WTC11 (cell line): ENCODE measurements at regions not wholly inside any gene's neighbourhood (a gene's known extent, or its start where the extent isn't known, plus 50 kb on each side); places are given as distances from the start of the nearest gene placed in this dataset.

Experiments used
- ATAC-seq: fragments of 200-7000 bp; cut with Tn5 transposase; 2 replicates; pipeline ENCODE4 v1.10.0; 2021; ENCODE audit warnings: mild to moderate bottlenecking, moderate library complexity
- CTCF ChIA-PET: fragments of 300-600 bp; sonication (Branson Sonifier 250); formaldehyde crosslinking; loops from one replicate; lab custom pipeline; 2021; ENCODE audit warnings: antibody characterized with exemption; lab: Charles Lee
- POLR2A ChIA-PET: fragments of 350-600 bp; sonication (Branson Sonifier 250); formaldehyde crosslinking; loops from one replicate; lab custom pipeline; 2021; ENCODE audit warnings: antibody characterized with exemption; lab: Charles Lee
- DNase-seq: peaks from one replicate; pipeline ENCODE4 v3.0.0; 2021; ENCODE audit warnings: low spot score
- H3K27ac Mint-ChIP-seq: 2 replicates; pipeline ENCODE4 v1.8.0; 2021; ENCODE audit warnings: mixed read lengths
- H3K27me3 Mint-ChIP-seq: 2 replicates; pipeline ENCODE4 v1.8.0; 2021; ENCODE audit warnings: low read depth, mild to moderate bottlenecking, moderate library complexity, mixed read lengths
- H3K36me3 Mint-ChIP-seq: 2 replicates; pipeline ENCODE4 v1.8.0; 2021; ENCODE audit warnings: mixed read lengths
- H3K4me1 Mint-ChIP-seq: 2 replicates; pipeline ENCODE4 v1.8.0; 2022; ENCODE audit warnings: mixed read lengths
- H3K4me3 Mint-ChIP-seq: 2 replicates; pipeline ENCODE4 v1.8.0; 2021; ENCODE audit warnings: mild to moderate bottlenecking, moderate library complexity, mixed read lengths
- H3K9me3 Mint-ChIP-seq: 2 replicates; pipeline ENCODE4 v1.8.0; 2021; ENCODE audit warnings: mixed read lengths
- ATF1 ChIP-seq: sonication (generic); formaldehyde crosslinking; IDR thresholded peaks from 2 replicates; pipeline ENCODE4 v1.8.1; 2023; ENCODE audit warnings: mild to moderate bottlenecking, moderate library complexity, missing genetic modification reagents
- CBFB ChIP-seq: sonication (generic); formaldehyde crosslinking; IDR thresholded peaks from 2 replicates; pipeline ENCODE4 v1.8.1; 2022; ENCODE audit warnings: mild to moderate bottlenecking, low read depth, missing genetic modification reagents
- E2F1 ChIP-seq: sonication (generic); formaldehyde crosslinking; IDR thresholded peaks from 2 replicates; pipeline ENCODE4 v1.8.0; 2022; ENCODE audit warnings: mild to moderate bottlenecking, missing genetic modification reagents
- E2F5 ChIP-seq: sonication (generic); formaldehyde crosslinking; IDR thresholded peaks from 2 replicates; pipeline ENCODE4 v1.8.1; 2022; ENCODE audit warnings: mild to moderate bottlenecking, moderate library complexity, missing genetic modification reagents
- ERG ChIP-seq: fragments of 250-450 bp; sonication (Bioruptor Pico); IDR thresholded peaks from 2 replicates; pipeline ENCODE4 v1.8.0; 2021; ENCODE audit warnings: mild to moderate bottlenecking
- ESRRA ChIP-seq: sonication (generic); formaldehyde crosslinking; IDR thresholded peaks from 2 replicates; pipeline ENCODE4 v1.8.1; 2022; ENCODE audit warnings: mild to moderate bottlenecking, missing genetic modification reagents, borderline replicate concordance
- FOXP1 ChIP-seq: sonication (generic); formaldehyde crosslinking; IDR thresholded peaks from 2 replicates; pipeline ENCODE4 v1.8.0; 2022; ENCODE audit warnings: missing genetic modification reagents, mild to moderate bottlenecking, moderate library complexity, borderline replicate concordance
- FOXP4 ChIP-seq: sonication (generic); formaldehyde crosslinking; IDR thresholded peaks from 2 replicates; pipeline ENCODE4 v1.8.0; 2022; ENCODE audit warnings: mild to moderate bottlenecking, missing genetic modification reagents
- GRHL2 ChIP-seq: fragments of 250-450 bp; sonication (Bioruptor Pico); IDR thresholded peaks from 2 replicates; pipeline ENCODE4 v1.8.0; 2022; ENCODE audit warnings: mild to moderate bottlenecking, moderate library complexity; ENCODE audit not compliant: insufficient replicate concordance, severe bottlenecking
- MAX ChIP-seq: sonication (generic); formaldehyde crosslinking; IDR thresholded peaks from 2 replicates; pipeline ENCODE4 v1.8.0; 2022; ENCODE audit warnings: mild to moderate bottlenecking, missing genetic modification reagents
- MLX ChIP-seq: sonication (generic); formaldehyde crosslinking; IDR thresholded peaks from 2 replicates; pipeline ENCODE4 v1.8.1; 2023; ENCODE audit warnings: mild to moderate bottlenecking, missing genetic modification reagents, moderate library complexity
- NFATC4 ChIP-seq: fragments of 250-450 bp; sonication (Bioruptor Pico); IDR thresholded peaks from 2 replicates; pipeline ENCODE4 v1.9.0; 2021; ENCODE audit warnings: mild to moderate bottlenecking
- NR2C2 ChIP-seq: sonication (generic); formaldehyde crosslinking; IDR thresholded peaks from 2 replicates; pipeline ENCODE4 v1.8.0; 2022; ENCODE audit warnings: mild to moderate bottlenecking, missing genetic modification reagents
- PRDM15 ChIP-seq: sonication (generic); formaldehyde crosslinking; IDR thresholded peaks from 2 replicates; pipeline ENCODE4 v1.8.0; 2022; ENCODE audit warnings: missing genetic modification reagents
- RELA ChIP-seq: sonication (generic); formaldehyde crosslinking; IDR thresholded peaks from 2 replicates; pipeline ENCODE4 v1.8.1; 2022; ENCODE audit warnings: missing genetic modification reagents, mild to moderate bottlenecking, borderline replicate concordance
- RORB ChIP-seq: fragments of 250-450 bp; sonication (Bioruptor Pico); IDR thresholded peaks from 2 replicates; pipeline ENCODE4 v1.9.0; 2021; ENCODE audit warnings: mild to moderate bottlenecking
- SMAD3 ChIP-seq: sonication (generic); formaldehyde crosslinking; IDR thresholded peaks from 2 replicates; pipeline ENCODE4 v1.8.0; 2022; ENCODE audit warnings: missing genetic modification reagents, mild to moderate bottlenecking, borderline replicate concordance
- SMAD4 ChIP-seq: sonication (generic); formaldehyde crosslinking; IDR thresholded peaks from 2 replicates; pipeline ENCODE4 v1.8.0; 2022; ENCODE audit warnings: mild to moderate bottlenecking, missing genetic modification reagents
- USF2 ChIP-seq: sonication (generic); formaldehyde crosslinking; IDR thresholded peaks from 2 replicates; pipeline ENCODE4 v1.8.1; 2023; ENCODE audit warnings: mild to moderate bottlenecking, missing genetic modification reagents, moderate library complexity
- ZBTB21 ChIP-seq: sonication (generic); formaldehyde crosslinking; IDR thresholded peaks from 2 replicates; pipeline ENCODE4 v1.8.1; 2023; ENCODE audit warnings: mild to moderate bottlenecking, missing genetic modification reagents, borderline replicate concordance
- ZBTB43 ChIP-seq: sonication (generic); formaldehyde crosslinking; IDR thresholded peaks from 2 replicates; pipeline ENCODE4 v1.8.1; 2023; ENCODE audit warnings: mild to moderate bottlenecking, missing genetic modification reagents
- ZMAT4 ChIP-seq: fragments of 250-450 bp; sonication (Bioruptor Pico); IDR thresholded peaks from 2 replicates; pipeline ENCODE4 v1.9.0; 2021; ENCODE audit warnings: mild to moderate bottlenecking
- ZNF416 ChIP-seq: fragments of 250-450 bp; sonication (Bioruptor Pico); IDR thresholded peaks from 2 replicates; pipeline ENCODE4 v1.9.0; 2021; ENCODE audit warnings: mild to moderate bottlenecking, inconsistent platforms
- ZNF423 ChIP-seq: fragments of 250-450 bp; sonication (Bioruptor Pico); IDR thresholded peaks from 2 replicates; pipeline ENCODE4 v2.1.2; 2022; ENCODE audit warnings: mild to moderate bottlenecking, moderate library complexity

GRCh38 chr9:126066131-126066530 lies 260.5 kb upstream of the MVB12B start (continued):
- TF ChIP-seq PRDM15 (CRISPR knock-in tag) (no peak), E2F1 (CRISPR knock-in tag) (no peak), E2F5 (CRISPR knock-in tag) (no peak), ZBTB21 (CRISPR knock-in tag) (no peak), RORB (CRISPR knock-in tag) (no peak), ERG (no peak), FOXP1 (CRISPR knock-in tag) (no peak), FOXP4 (no peak), NFATC4 (no peak)
- TF ChIP-seq, all 79 proteins: peak for 0

GRCh38 chr9:126067031-126067734 lies 259.4 kb upstream of the MVB12B start:
- Mint-ChIP-seq H3K27me3 (no peaks in the 10 kb centered on the region), H3K36me3 (no peaks in the 10 kb centered on the region), H3K4me1 (no peaks in the 10 kb centered on the region), H3K4me3 (no peak overlapping the region), H3K27ac (no peak overlapping the region), H3K9me3 (peaks cover 8% of the 10 kb centered on the region)
- DNase-seq (no peak), ATAC-seq (no peak)
- ChIA-PET CTCF (no interaction called here), POLR2A (no interaction called here)
- TF ChIP-seq ZNF423 (CRISPR knock-in tag) (no peak), GRHL2 (CRISPR knock-in tag) (no peak), NR2C2 (CRISPR knock-in tag) (no peak), ZMAT4 (CRISPR knock-in tag) (no peak), ATF1 (CRISPR knock-in tag) (no peak), FOXP1 (CRISPR knock-in tag) (no peak), MAX (CRISPR knock-in tag) (no peak), ESRRA (no peak), ZNF416 (CRISPR knock-in tag) (no peak), CBFB (CRISPR knock-in tag) (no peak), SMAD4 (CRISPR knock-in tag) (no peak), ZBTB43 (CRISPR knock-in tag) (no peak), SMAD3 (CRISPR knock-in tag) (no peak), MLX (CRISPR knock-in tag) (no peak), RELA (CRISPR knock-in tag) (no peak), USF2 (CRISPR knock-in tag) (no peak)
